BLaER1 treated with 17β-estradiol and CSF1 and Interleukin-3, amounts not matched to agents 10 nM and 100 nM (cell line): ENCODE measurements at regions not wholly inside any gene's neighbourhood (a gene's known extent, or its start where the extent isn't known, plus 50 kb on each side); places are given as distances from the start of the nearest gene placed in this dataset.
"Not testable (repeated sequence)": the region's sequence is repeated elsewhere in the genome, so short reads cannot be mapped to it uniquely, and the experiment has no call there.

ENCODE experiments used
- H3K27ac ChIP-seq, 11 experiments: shearing (Covaris generic); formaldehyde crosslinking; 2 replicates each; pipeline ENCODE4 v1.8.1; 2022
- H3K27me3 ChIP-seq, 11 experiments: shearing (Covaris generic); formaldehyde crosslinking; 2 replicates each; pipeline ENCODE4 v1.8.1; 2022
- H3K36me3 ChIP-seq, 11 experiments: shearing (Covaris generic); formaldehyde crosslinking; 2 replicates each; pipeline ENCODE4 v1.8.1; 2022
- H3K4me1 ChIP-seq, 10 experiments: shearing (Covaris generic); formaldehyde crosslinking; 2 replicates each; pipeline ENCODE4 v1.8.1; 2022
- H3K4me2 ChIP-seq, 11 experiments: shearing (Covaris generic); formaldehyde crosslinking; 2 replicates each; pipeline ENCODE4 v1.8.1; 2022
- H3K4me3 ChIP-seq, 10 experiments: shearing (Covaris generic); formaldehyde crosslinking; 2 replicates each; pipeline ENCODE4 v1.8.1; 2022
- H3K9ac ChIP-seq, 11 experiments: shearing (Covaris generic); formaldehyde crosslinking; 2 replicates each; pipeline ENCODE4 v1.8.1; 2022
- H3K9me3 ChIP-seq, 11 experiments: shearing (Covaris generic); formaldehyde crosslinking; replicated peaks in 1 of 11; 2 replicates each; pipeline ENCODE4 v1.8.1; 2022
- H4K20me1 ChIP-seq, 11 experiments: shearing (Covaris generic); formaldehyde crosslinking; 2 replicates each; pipeline ENCODE4 v1.8.1; 2022

DNA sequence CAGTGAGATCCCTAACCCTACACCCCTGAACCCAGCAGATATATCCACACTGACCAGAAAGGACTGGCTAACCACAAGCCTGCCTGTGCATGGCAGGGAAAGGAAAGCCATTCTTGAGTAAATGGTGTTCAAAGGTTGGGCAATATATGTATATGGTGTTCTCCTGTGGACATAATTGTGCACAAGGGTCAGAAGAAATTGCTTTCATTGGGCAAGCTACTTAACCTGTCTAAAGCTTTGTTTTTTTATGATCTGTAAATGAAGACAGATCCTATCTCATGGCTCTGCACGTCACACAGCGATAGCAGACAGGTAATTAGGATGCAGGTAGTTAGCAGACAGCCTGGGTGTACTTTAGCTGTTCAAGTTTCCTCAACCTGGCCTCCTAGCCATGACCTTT, 263.5 kb upstream of the PLGLB2 start:
- H3K36me3 ChIP-seq, H3K27ac ChIP-seq, H3K4me3 ChIP-seq, H3K9ac ChIP-seq, H3K4me2 ChIP-seq, H3K9me3 ChIP-seq, H3K27me3 ChIP-seq, H3K4me1 ChIP-seq, H4K20me1 ChIP-seq: not testable (repeated sequence)

DNA sequence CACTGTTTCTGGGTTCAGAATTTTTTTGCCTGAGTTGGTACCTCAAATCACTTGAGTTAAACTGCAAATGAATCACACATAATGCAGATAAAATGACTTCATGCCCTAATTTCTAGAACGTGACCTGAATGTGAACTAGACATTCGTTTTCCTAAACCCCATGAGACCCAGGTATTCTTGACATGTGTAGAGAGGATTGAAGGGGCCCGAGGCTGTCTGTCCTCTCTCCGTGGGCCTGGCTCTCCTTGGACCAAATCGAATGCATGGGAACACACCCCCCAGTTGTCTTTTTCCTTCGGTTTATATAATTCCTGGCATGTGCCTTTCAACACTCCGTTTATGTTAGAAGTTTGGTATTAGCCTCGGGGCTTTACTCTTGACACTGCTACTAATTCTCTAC, 262.4 kb upstream of the PLGLB2 start:
- H3K9me3 ChIP-seq, H3K4me1 ChIP-seq, H3K4me2 ChIP-seq, H3K4me3 ChIP-seq, H3K27me3 ChIP-seq, H3K9ac ChIP-seq, H4K20me1 ChIP-seq, H3K27ac ChIP-seq, H3K36me3 ChIP-seq: not testable (repeated sequence)

DNA sequence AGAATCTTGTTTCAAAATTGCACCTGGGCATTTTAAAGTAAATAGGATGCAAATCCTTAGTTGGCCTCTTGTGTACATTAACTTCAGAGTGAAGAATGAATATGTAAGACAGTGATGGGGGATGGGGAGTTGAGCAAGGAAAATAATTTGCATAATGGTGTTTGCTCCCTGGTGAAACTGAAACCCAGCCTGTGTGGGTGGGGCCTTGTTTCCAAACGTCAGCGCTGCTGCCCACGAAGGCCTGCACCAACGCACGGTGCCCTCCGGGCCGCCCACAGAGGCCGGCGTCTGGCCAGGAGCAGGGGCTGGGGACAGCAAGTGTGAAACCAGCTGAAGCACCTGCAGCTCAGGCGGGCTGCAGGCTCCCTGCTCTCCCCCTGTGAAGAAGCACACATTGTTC, 262.0 kb upstream of the PLGLB2 start:
- not testable (repeated sequence) for H3K9ac ChIP-seq, H3K27ac ChIP-seq

DNA sequence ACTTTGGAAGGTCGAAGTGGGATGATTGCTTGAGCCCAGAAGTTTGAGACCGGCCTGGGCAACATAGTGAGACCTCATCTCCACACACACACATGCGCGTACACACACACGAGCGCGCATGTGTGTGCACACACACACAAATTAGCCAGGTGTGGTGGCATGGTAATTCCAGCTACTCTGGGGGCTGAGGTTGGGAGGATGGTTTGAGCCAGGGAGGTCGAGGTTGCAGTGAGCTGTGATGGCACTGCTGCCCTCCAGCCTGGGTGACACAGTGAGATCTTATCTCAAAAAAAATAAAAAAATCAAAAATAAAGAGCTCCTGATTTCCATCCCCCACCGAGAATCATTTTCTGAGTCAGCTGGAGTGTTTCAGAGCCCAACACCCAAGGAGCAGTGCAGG, 261.5 kb upstream of the PLGLB2 start:
- H3K9me3 ChIP-seq, H3K4me3 ChIP-seq, H3K4me1 ChIP-seq, H3K27me3 ChIP-seq, H3K36me3 ChIP-seq, H3K9ac ChIP-seq, H4K20me1 ChIP-seq: not testable (repeated sequence)
- H3K4me2 ChIP-seq, result peak overlapping the region in 3 of 11 experiments; percentile 39 to 50 (median 45); a peak in 2 of 22 replicates
- 0 out of 22 replicates have a peak overlapping the region, but pooled peaks of 1 of the 11 experiments have one; percentile 34 for H3K27ac ChIP-seq

More for the DNA sequence above, 262.0 kb upstream of the PLGLB2 start:
- H3K4me2 ChIP-seq, result peak overlapping the region in 3 of 11 experiments; percentile 39 to 50 (median 45); a peak in 1 of 22 replicates
- H3K36me3 ChIP-seq, H3K4me3 ChIP-seq, H3K27me3 ChIP-seq, H3K4me1 ChIP-seq, H4K20me1 ChIP-seq, H3K9me3 ChIP-seq: not testable (repeated sequence)

DNA sequence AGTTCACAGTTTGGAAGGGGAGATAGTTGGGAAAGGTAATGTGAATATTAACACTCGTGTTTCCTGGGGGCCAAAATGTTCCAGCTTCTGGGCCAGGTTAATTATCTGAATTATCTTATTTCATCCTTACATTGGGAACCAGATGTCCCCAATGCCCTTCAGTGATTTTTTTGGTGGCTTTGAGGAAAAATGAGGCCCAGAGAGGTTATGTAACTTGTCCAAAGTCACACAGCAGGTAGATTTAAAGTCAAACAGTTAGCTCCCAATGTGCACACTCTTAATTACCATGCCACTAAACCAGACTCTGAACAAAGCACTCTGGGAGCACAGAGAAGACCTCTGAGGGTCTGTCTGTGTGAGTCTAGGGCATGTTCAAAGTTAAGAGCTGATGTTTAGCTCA, 259.9 kb upstream of the PLGLB2 start:
- H3K9me3 ChIP-seq, result not testable (repeated sequence)

DNA sequence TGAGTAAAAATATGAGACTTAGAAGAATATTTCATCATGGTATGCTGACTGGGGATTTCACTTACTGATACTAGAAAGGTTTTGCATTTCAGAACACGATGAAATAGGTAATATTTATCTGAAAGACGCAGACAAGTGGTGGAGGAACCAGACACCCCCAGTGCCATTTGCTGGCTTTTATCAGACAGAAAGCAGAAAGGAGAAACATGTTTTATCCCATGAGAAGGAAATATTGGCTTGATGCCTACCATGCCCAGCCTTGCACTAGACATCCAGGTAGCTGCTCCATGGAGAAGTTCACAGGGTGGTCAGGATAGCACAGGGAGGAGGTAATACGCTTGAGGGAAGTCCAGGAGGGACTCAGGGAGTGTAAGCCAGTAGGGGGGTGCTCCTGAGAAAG, 258.9 kb upstream of the PLGLB2 start:
- not testable (repeated sequence) for H4K20me1 ChIP-seq, H3K27me3 ChIP-seq

More for the DNA sequence above, 259.9 kb upstream of the PLGLB2 start:
- H3K4me2 ChIP-seq, H3K9ac ChIP-seq, H4K20me1 ChIP-seq, H3K4me1 ChIP-seq, H3K36me3 ChIP-seq, H3K4me3 ChIP-seq, H3K27ac ChIP-seq, H3K27me3 ChIP-seq: not testable (repeated sequence)

DNA sequence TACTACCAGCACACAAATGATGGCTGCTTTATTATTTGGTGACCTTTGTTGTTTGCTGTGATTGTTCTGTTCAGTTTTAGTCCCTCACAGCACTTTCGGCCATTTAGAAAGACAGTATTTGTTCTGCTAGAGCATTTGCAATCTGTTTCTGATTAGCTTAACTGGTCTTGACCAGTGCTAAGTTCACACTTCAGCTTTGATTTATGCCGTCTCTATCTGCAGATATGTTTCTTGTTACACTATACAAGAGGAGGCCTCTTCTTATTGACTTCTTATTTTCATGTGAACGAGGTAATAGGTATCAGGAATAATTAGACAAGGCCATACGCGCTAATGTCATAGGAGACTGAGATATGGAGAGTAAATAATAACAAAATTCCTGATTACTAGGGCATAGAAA, 253.0 kb upstream of the PLGLB2 start:
- not testable (repeated sequence) for H3K27me3 ChIP-seq, H3K4me2 ChIP-seq, H3K36me3 ChIP-seq, H3K9me3 ChIP-seq, H3K27ac ChIP-seq, H3K4me1 ChIP-seq, H4K20me1 ChIP-seq, H3K9ac ChIP-seq, H3K4me3 ChIP-seq

More for the DNA sequence above, 258.9 kb upstream of the PLGLB2 start:
- not testable (repeated sequence) for H3K4me2 ChIP-seq, H3K9ac ChIP-seq, H3K27ac ChIP-seq, H3K4me3 ChIP-seq, H3K36me3 ChIP-seq, H3K9me3 ChIP-seq, H3K4me1 ChIP-seq

DNA sequence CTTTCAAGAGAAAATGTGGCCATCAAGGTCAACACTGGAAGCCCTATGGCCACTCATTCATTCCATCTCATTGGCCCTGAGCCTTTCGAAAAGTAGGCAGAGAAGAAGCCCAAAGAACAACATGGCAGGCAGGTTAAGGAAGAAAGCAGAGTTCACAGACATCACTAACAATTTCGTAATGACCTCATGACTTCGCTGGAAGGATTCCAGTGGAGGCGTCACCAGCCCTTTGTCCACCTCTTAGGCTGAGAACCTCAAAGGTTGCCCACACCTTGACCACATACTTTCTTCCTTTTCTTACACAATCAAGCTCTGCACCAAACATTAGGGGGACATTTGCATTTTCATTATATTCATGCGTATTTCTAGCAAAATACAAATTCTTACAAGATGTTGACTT, 252.4 kb upstream of the PLGLB2 start:
- not testable (repeated sequence) for H3K4me2 ChIP-seq, H4K20me1 ChIP-seq, H3K27ac ChIP-seq, H3K9me3 ChIP-seq, H3K27me3 ChIP-seq, H3K36me3 ChIP-seq, H3K9ac ChIP-seq, H3K4me1 ChIP-seq, H3K4me3 ChIP-seq

DNA sequence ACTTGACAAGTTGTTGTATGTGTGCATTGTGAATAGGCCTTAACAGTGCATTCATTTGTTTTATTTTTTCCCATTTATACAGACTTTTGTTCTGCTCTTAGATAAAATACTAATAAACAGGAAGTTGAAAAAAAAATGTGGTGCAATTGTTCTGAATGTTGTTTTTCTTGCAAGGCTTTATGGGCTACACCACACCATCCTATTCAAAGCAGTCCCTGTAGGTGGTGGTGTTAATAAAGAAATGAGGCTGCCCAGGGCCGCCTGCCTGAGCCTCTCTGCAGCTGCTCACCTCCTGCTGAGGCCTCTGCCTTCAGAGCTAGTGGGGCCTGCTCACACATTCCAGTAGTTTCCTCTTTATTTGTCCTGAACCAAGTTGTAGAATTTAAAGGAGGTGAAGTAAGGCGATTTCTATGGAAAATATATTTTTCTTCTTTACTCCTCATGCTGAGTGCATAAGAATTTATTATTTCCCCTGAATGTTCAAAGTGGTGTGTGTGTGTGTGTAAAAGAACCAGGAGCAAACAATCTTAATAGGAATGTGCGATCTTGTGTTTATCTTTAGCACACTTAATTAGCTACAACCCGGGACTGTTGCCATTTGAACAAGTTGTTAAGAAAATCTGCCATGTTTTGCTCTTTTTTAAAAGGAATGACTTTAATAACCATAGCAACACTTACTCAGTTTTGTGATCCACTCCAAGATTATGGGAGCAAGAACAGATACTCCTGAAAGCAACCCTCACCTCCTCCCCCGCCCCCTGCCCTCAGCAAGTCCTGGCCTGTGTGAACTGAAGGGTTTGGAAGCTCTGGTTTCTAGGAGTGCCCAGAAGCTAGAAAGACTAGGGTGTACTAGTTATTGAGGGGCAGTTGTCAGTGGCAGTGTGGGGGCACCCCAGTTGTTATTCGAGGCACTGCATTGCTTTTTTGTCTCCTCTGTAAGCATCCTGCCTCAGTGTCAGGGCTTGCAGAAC, 251.6 kb upstream of the PLGLB2 start:
- not testable (repeated sequence) for H3K36me3 ChIP-seq, H3K4me2 ChIP-seq, H3K9me3 ChIP-seq, H3K9ac ChIP-seq, H3K27ac ChIP-seq, H4K20me1 ChIP-seq, H3K27me3 ChIP-seq, H3K4me1 ChIP-seq, H3K4me3 ChIP-seq

DNA sequence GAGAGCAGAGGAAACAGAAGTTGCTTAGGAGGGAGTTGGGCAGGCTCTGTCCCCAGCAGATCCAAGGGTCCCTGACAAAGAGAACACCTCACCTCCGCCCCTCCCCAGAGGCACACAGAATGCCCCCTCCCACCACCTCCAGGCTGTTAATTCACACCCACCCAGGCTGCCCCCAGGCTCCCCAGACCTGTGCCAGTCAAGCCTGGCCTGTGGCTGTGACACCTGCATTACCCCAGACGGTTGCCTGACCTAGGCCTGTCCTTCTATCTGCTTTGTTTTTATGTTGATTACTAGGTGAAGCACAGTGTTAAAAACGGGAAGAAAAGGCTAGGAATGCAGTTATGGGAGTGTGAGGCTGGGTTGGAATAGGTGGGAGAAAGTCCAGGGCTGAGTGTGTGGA, 250.8 kb upstream of the PLGLB2 start:
- H3K4me3 ChIP-seq, H3K36me3 ChIP-seq, H3K4me1 ChIP-seq, H3K27me3 ChIP-seq, H3K4me2 ChIP-seq, H3K9ac ChIP-seq, H3K27ac ChIP-seq, H4K20me1 ChIP-seq, H3K9me3 ChIP-seq: not testable (repeated sequence)

DNA sequence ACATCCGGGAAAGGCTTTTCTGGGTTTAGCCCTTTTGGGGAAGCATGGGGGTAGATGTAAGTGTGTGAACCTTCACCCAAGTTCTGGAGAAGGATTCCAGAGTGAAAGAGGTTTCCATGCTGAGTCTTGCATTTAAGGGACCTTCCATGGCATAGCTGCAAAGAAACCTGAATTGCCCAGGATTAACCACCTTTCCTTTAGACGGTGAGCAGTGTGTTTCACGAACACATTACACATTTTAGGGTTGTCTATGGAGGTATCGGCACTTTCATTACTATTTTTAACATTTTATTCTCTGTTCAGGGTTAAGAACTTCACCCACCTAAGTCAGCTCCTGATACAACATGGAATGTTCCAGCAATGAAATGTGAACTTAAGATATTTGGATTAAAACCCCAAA, 250.2 kb upstream of the PLGLB2 start:
- H3K9me3 ChIP-seq, H3K36me3 ChIP-seq, H3K4me1 ChIP-seq, H3K4me2 ChIP-seq, H3K4me3 ChIP-seq, H3K9ac ChIP-seq, H3K27ac ChIP-seq, H4K20me1 ChIP-seq, H3K27me3 ChIP-seq: not testable (repeated sequence)

DNA sequence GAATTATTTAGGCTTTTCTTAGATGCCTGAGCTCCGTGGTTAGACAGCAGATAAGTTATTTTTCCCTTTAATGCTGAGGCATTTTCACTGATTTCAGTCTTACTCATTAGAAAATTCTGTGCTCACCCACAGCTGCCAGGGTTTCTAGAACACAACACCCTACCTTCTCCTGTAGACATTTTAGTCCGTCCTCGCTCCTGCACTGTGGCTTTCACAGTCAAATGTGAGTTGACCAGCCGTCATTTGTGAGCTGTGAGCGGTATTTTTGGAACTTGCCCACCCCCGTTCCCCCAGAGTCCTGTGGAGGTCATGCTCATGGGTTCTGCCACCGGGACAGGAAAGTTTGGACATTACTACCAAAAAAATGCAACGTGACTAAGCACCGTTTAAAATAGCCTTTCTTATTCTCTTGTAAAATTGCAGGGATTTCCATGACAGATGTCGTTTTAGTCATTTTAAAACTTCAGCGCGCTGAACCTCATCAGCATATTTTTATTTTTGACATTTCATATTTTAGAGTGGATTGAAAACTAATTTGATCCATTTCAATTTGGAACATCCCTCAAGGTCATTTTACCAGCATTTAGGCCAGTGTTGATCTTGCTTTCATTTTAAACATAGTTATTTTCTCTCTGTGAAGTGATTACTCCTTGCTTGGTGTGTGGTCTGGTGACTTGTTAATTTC, 249.6 kb upstream of the PLGLB2 start:
- H3K36me3 ChIP-seq, H3K4me2 ChIP-seq, H4K20me1 ChIP-seq, H3K27me3 ChIP-seq, H3K9ac ChIP-seq, H3K4me1 ChIP-seq, H3K4me3 ChIP-seq, H3K27ac ChIP-seq, H3K9me3 ChIP-seq: not testable (repeated sequence)

DNA sequence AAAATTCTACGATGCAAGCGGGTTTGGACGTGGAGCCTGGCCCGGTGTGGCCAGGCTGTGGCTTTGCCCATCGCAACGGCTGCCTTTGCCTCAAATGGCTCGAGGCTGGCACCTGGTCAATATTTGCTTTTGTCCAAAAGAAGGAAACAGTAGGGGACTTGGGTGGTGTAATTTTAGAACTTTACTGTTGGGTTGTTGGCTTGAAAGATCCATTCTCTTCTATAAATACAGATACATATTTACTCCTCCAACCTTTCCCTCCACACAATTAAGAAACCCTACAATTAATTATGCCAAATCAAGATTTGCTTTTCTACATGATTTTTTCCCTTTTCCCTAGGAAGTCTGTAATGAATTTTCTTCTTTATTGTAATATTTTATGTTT, 249.0 kb upstream of the PLGLB2 start:
- H3K4me1 ChIP-seq, H3K4me2 ChIP-seq, H3K27ac ChIP-seq, H3K9me3 ChIP-seq, H3K4me3 ChIP-seq, H3K27me3 ChIP-seq, H3K36me3 ChIP-seq, H4K20me1 ChIP-seq, H3K9ac ChIP-seq: not testable (repeated sequence)

DNA sequence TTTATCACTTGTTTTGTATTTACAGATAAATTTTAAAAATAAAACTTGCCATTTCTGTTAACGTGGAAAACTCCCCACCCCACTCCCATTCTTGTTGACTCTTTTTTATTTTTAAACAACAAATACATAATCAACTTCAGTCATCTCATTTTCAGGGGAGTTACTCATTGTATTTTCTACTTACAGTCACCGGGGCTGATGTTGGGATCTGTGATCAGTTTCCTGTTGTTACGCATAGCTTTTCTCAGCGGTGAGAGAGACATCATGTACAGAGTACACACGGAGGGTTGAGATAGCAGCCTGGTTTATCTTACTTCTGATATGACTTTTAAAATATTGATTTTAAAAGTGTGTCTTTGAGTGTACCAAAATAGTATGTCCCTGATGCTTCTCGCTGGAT, 248.0 kb upstream of the PLGLB2 start:
- not testable (repeated sequence) for H3K36me3 ChIP-seq, H3K4me1 ChIP-seq, H4K20me1 ChIP-seq, H3K27ac ChIP-seq, H3K4me2 ChIP-seq, H3K9me3 ChIP-seq, H3K27me3 ChIP-seq, H3K4me3 ChIP-seq, H3K9ac ChIP-seq
